KMS-11 (cell line): ENCODE measurements at regions not wholly inside any gene's neighbourhood (a gene's known extent, or its start where the extent isn't known, plus 50 kb on each side); places are given as distances from the start of the nearest gene placed in this dataset.

ENCODE experiments used
- H2AFZ ChIP-seq: fragments of 200-600 bp; sonication (generic); 2 replicates; pipeline ENCODE4 v1.6.1; 2016; ENCODE audit warnings: antibody characterized with exemption, mixed run types, low read depth
- H3K27ac ChIP-seq: fragments of 200-600 bp; sonication (generic); 2 replicates; pipeline ENCODE4 v1.6.1; 2016; ENCODE audit warnings: mild to moderate bottlenecking, mixed run types
- H3K27me3 ChIP-seq: fragments of 200-600 bp; sonication (generic); 2 replicates; pipeline ENCODE4 v1.6.1; 2017; ENCODE audit warnings: mild to moderate bottlenecking, low read depth, mixed run types, moderate library complexity; ENCODE audit not compliant: insufficient read depth
- H3K36me3 ChIP-seq: fragments of 200-600 bp; sonication (generic); 2 replicates; pipeline ENCODE4 v1.6.1; 2017; ENCODE audit warnings: mild to moderate bottlenecking, mixed run types; ENCODE audit not compliant: insufficient read depth
- H3K4me1 ChIP-seq: fragments of 200-600 bp; sonication (generic); 2 replicates; pipeline ENCODE4 v1.6.1; 2016; ENCODE audit warnings: mild to moderate bottlenecking, low read depth, mixed run types; ENCODE audit not compliant: poor library complexity, severe bottlenecking
- H3K4me2 ChIP-seq: fragments of 200-600 bp; sonication (generic); 2 replicates; pipeline ENCODE4 v1.7.0; 2016; ENCODE audit warnings: mild to moderate bottlenecking, mixed run types
- H3K4me3 ChIP-seq: fragments of 200-600 bp; sonication (generic); IDR thresholded peaks from 2 replicates; pipeline ENCODE4 v1.6.1; 2017; ENCODE audit warnings: low read depth, low read length, mixed read lengths; ENCODE audit not compliant: insufficient read depth
- H3K79me2 ChIP-seq: fragments of 200-600 bp; sonication (generic); 2 replicates; pipeline ENCODE4 v1.6.1; 2016; ENCODE audit warnings: low read depth, mixed run types; ENCODE audit not compliant: insufficient read depth
- H3K9ac ChIP-seq: fragments of 200-600 bp; sonication (generic); 2 replicates; pipeline ENCODE4 v1.6.1; 2016; ENCODE audit warnings: mild to moderate bottlenecking, mixed run types
- H4K20me1 ChIP-seq: fragments of 200-600 bp; sonication (generic); 2 replicates; pipeline ENCODE4 v1.6.1; 2016; ENCODE audit warnings: mild to moderate bottlenecking, mixed run types; ENCODE audit not compliant: insufficient read depth
- TF ChIP-seq, protein P1 (sequence below): fragments of 200-600 bp; sonication (generic); conservative IDR thresholded peaks from 2 replicates; pipeline ENCODE4 v1.6.1; 2017; ENCODE audit warnings: low read depth, mild to moderate bottlenecking, antibody characterized with exemption, low read length, moderate library complexity, mixed read lengths

DNA sequence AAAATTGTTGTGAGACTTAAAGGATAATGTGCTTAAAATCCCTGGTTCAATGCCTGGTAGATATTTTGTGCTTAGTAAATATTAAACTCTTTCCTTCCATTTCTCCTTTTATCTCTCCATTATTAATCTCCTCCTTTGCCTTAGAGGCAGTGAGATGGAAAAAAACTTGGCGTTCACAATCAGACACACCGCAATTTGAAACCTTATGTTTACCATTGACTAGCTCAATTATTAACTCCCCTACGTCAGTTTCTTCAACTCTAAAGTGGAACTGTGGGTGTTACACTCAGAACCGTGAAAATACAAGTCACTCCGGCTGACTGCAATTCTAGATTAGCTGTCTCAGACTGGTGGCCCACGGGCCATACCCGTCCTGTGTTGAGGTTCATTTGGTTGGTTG lies 327.2 kb downstream of the DEPDC1B start:
- H2AFZ ChIP-seq = no peak overlapping the region
- no peak overlapping the region for H3K4me2 ChIP-seq
- TF ChIP-seq, protein P1, sequence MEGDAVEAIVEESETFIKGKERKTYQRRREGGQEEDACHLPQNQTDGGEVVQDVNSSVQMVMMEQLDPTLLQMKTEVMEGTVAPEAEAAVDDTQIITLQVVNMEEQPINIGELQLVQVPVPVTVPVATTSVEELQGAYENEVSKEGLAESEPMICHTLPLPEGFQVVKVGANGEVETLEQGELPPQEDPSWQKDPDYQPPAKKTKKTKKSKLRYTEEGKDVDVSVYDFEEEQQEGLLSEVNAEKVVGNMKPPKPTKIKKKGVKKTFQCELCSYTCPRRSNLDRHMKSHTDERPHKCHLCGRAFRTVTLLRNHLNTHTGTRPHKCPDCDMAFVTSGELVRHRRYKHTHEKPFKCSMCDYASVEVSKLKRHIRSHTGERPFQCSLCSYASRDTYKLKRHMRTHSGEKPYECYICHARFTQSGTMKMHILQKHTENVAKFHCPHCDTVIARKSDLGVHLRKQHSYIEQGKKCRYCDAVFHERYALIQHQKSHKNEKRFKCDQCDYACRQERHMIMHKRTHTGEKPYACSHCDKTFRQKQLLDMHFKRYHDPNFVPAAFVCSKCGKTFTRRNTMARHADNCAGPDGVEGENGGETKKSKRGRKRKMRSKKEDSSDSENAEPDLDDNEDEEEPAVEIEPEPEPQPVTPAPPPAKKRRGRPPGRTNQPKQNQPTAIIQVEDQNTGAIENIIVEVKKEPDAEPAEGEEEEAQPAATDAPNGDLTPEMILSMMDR = no peak
- no peak overlapping the region for H3K27ac ChIP-seq
- H3K27me3 ChIP-seq = no peaks in the 10 kb centered on the region
- H4K20me1 ChIP-seq = no peaks in the 10 kb centered on the region
- no peaks in the 10 kb centered on the region for H3K79me2 ChIP-seq
- H3K36me3 ChIP-seq = no peaks in the 10 kb centered on the region
- H3K4me3 ChIP-seq = no peak overlapping the region
- no peak overlapping the region for H3K9ac ChIP-seq
- no peaks in the 10 kb centered on the region for H3K4me1 ChIP-seq

GRCh38 chr5:60371065-60371464 lies 328.9 kb downstream of the DEPDC1B start:
- H3K9ac ChIP-seq = no peak overlapping the region
- H4K20me1 ChIP-seq = no peaks in the 10 kb centered on the region
- H3K27ac ChIP-seq = no peak overlapping the region
- no peaks in the 10 kb centered on the region for H3K4me1 ChIP-seq
- TF ChIP-seq, protein P1 = no peak
- H3K27me3 ChIP-seq = no peaks in the 10 kb centered on the region
- no peaks in the 10 kb centered on the region for H3K79me2 ChIP-seq
- H2AFZ ChIP-seq = no peak overlapping the region
- H3K4me3 ChIP-seq = no peak overlapping the region
- no peaks in the 10 kb centered on the region for H3K36me3 ChIP-seq
- no peak overlapping the region for H3K4me2 ChIP-seq

- H3K36me3 ChIP-seq = no peaks in the 10 kb centered on the region
- no peak overlapping the region for H3K4me2 ChIP-seq
- H3K79me2 ChIP-seq = no peaks in the 10 kb centered on the region
- H3K4me3 ChIP-seq = no peak overlapping the region
- H4K20me1 ChIP-seq = no peaks in the 10 kb centered on the region
- no peaks in the 10 kb centered on the region for H3K4me1 ChIP-seq
- no peaks in the 10 kb centered on the region for H3K27me3 ChIP-seq
- TF ChIP-seq, protein P1 = no peak
- H2AFZ ChIP-seq = no peak overlapping the region
- no peak overlapping the region for H3K9ac ChIP-seq
- no peak overlapping the region for H3K27ac ChIP-seq
Observed at GRCh38 chr5:60370508-60370907, 329.5 kb downstream of the DEPDC1B start.

DNA sequence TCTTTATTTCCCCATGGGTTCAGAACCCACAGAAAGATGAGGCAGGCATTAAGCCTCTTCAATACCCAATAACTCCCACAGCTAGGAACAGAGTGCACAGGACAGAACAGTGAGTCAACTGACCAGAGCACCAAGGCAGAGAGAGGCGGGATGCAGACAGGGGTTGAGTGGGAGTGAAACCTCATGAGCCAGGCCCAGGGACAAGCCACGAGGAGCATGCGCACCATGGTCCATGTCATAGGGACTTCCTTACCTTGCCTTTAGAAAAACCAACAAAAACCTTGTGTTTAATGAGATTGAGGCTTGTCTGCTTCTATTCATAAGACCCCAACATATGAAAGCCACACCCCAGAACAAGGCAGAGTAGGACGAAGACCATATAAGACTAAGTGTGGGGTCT lies 330.6 kb downstream of the DEPDC1B start:
- Histone ChIP-seq H3K4me3 (no peak overlapping the region), H2AFZ (no peak overlapping the region), H3K79me2 (no peaks in the 10 kb centered on the region), H3K4me1 (no peaks in the 10 kb centered on the region), H3K9ac (no peak overlapping the region), H3K27ac (no peak overlapping the region), H4K20me1 (no peaks in the 10 kb centered on the region), H3K36me3 (no peaks in the 10 kb centered on the region), H3K4me2 (no peak overlapping the region), H3K27me3 (no peaks in the 10 kb centered on the region)
- TF ChIP-seq, protein P1 = no peak
